Natural killer cell (primary cell): ENCODE measurements at regions not wholly inside any gene's neighbourhood (a gene's known extent, or its start where the extent isn't known, plus 50 kb on each side); places are given as distances from the start of the nearest gene placed in this dataset.

ENCODE experiments used
- ATAC-seq, 3 donors: fragments of 150-1000 bp in 2 of 3; fragments of 200-7000 bp in 1 of 3; cut with Tn5 transposase; 1 replicate in 1 of 3; 2 replicates in 2 of 3; pipeline ENCODE4 v1.10.0; 2021; ENCODE audit warnings: mild to moderate bottlenecking in 2 of 3, moderate library complexity in 2 of 3
- DNase-seq, 2 donors: peaks; one replicate each; pipeline versions ENCODE4 v3.0.0 to v3.0.0-alpha.2; 2013 to 2021; ENCODE audit warnings: mixed read lengths in 1 of 2
- H3K27ac ChIP-seq: one replicate; pipeline ENCODE4 v1.5.1; 2013; ENCODE audit warnings: mild to moderate bottlenecking, low read length
- H3K27me3 ChIP-seq: one replicate; pipeline ENCODE4 v1.6.1; 2013; ENCODE audit warnings: low read length; ENCODE audit not compliant: control insufficient read depth, insufficient read depth
- H3K36me3 ChIP-seq: one replicate; pipeline ENCODE4 v1.6.1; 2013; ENCODE audit warnings: low read length; ENCODE audit not compliant: control insufficient read depth, insufficient read depth
- H3K4me1 ChIP-seq: one replicate; pipeline ENCODE4 v1.6.1; 2013; ENCODE audit warnings: low read length; ENCODE audit not compliant: control insufficient read depth, insufficient read depth
- H3K4me3 ChIP-seq: one replicate; pipeline ENCODE4 v1.5.1; 2013; ENCODE audit warnings: low read length
- H3K9me3 ChIP-seq: one replicate; pipeline ENCODE4 v1.6.1; 2013; ENCODE audit warnings: low read length; ENCODE audit not compliant: control insufficient read depth, insufficient read depth
- H3K27ac Mint-ChIP-seq, 2 donors: one replicate each; pipeline ENCODE4 v1.8.0; 2022; ENCODE audit warnings: mild to moderate bottlenecking in 2 of 2, mixed read lengths in 2 of 2, moderate library complexity in 1 of 2
- H3K27me3 Mint-ChIP-seq, 2 donors: one replicate each; pipeline ENCODE4 v1.8.0; 2022; ENCODE audit warnings: low read depth in 2 of 2, mixed read lengths in 2 of 2
- H3K36me3 Mint-ChIP-seq: one replicate; pipeline ENCODE4 v1.8.0; 2022; ENCODE audit warnings: mixed read lengths
- H3K4me1 Mint-ChIP-seq, 2 donors: one replicate each; pipeline ENCODE4 v1.8.0; 2022; ENCODE audit warnings: mixed read lengths in 2 of 2
- H3K4me3 Mint-ChIP-seq: one replicate; pipeline ENCODE4 v1.8.0; 2022; ENCODE audit warnings: mild to moderate bottlenecking, moderate library complexity, mixed read lengths
- H3K9me3 Mint-ChIP-seq, 2 donors: one replicate each; pipeline ENCODE4 v1.8.0; 2022; ENCODE audit warnings: mixed read lengths in 2 of 2
- CTCF ChIP-seq: fragments of 200-600 bp; IDR thresholded peaks from one replicate; pipeline ENCODE4 v1.8.0; 2022; ENCODE audit warnings: antibody characterized with exemption
- whole genome bisulfite sequencing: methylation state at CpG from one replicate; pipeline ENCODE4 v1.1.7; 2013; ENCODE audit warnings: missing lambda C conversion rate; ENCODE audit not compliant: insufficient coverage; 5-methylcytosine and 5-hydroxymethylcytosine counted together
- intact Hi-C: fragments of 100-400 bp; cut with micrococcal nuclease; formaldehyde crosslinking; loops from one replicate; pipeline ENCODE4 v1.14.2; 2022

GRCh38 chr17:37848690-37849616 lies 75.3 kb upstream of the TBC1D3K start:
- H3K4me1 Mint-ChIP-seq, result peaks cover 22 to 38% of the 10 kb centered on the region in 2 donors
- Histone ChIP-seq H3K9me3 (no peaks in the 10 kb centered on the region), H3K4me3 (no peak overlapping the region), H3K36me3 (no peaks in the 10 kb centered on the region), H3K27me3 (no peaks in the 10 kb centered on the region), H3K4me1 (peaks cover 35% of the 10 kb centered on the region), H3K27ac (no peak overlapping the region)
- no peaks in the 10 kb centered on the region for H3K9me3 Mint-ChIP-seq
- no peak for TF ChIP-seq CTCF
- H3K36me3 Mint-ChIP-seq, result no peaks in the 10 kb centered on the region
- WGBS, result 78% methylated on average over 13 of the region's 15 CpGs
- H3K27me3 Mint-ChIP-seq, result no peaks in the 10 kb centered on the region
- H3K27ac Mint-ChIP-seq, result peak overlapping the region; percentile 56 to 76
- H3K4me3 Mint-ChIP-seq, result no peak overlapping the region
- ATAC-seq (peak; percentile 51 to 69 (median 59)), DNase-seq (peak in 1 of 2 donors; percentile 19)
- intact Hi-C loops, result no loop called here

GRCh38 chr17:37847811-37848331 lies 76.3 kb upstream of the TBC1D3K start:
- intact Hi-C loops, result no loop called here
- 73% methylated on average over 9 of the region's 12 CpGs for WGBS
- peaks cover 41% of the 10 kb centered on the region for H3K4me1 ChIP-seq
- Mint-ChIP-seq H3K4me1 (peaks cover 21 to 37% of the 10 kb centered on the region in 2 donors), H3K27ac (no peak overlapping the region), H3K4me3 (no peak overlapping the region), H3K9me3 (no peaks in the 10 kb centered on the region), H3K36me3 (no peaks in the 10 kb centered on the region), H3K27me3 (no peaks in the 10 kb centered on the region)
- ATAC-seq (peak; percentile 27 to 54 (median 28)), DNase-seq (no peak)
- H3K27me3 ChIP-seq, result no peaks in the 10 kb centered on the region
- no peak for TF ChIP-seq CTCF
- H3K36me3 ChIP-seq, result no peaks in the 10 kb centered on the region
- no peaks in the 10 kb centered on the region for H3K9me3 ChIP-seq
- H3K27ac ChIP-seq, result no peak overlapping the region
- H3K4me3 ChIP-seq, result no peak overlapping the region

DNA sequence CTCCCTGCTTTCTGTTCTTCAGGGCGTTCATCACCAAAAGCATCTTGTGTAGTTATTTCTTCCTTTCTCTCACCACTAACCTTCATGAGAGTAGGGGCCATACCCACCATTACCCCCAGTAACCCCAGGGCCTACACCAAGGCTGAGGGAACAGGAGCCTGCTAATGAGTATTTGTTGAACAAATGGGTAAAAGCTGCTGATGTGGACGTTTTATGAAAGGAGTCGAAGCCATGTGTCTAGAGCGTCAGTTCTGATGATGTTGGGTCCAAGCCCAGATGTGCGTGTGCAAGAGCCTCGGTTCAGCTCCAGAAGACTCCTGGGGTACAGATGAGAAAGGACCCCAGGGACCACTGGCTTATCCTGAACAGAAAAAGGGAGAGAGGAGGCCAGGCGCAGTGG lies 77.1 kb upstream of the TBC1D3K start:
- peaks cover 21 to 37% of the 10 kb centered on the region in 2 donors for H3K4me1 Mint-ChIP-seq
- no peaks in the 10 kb centered on the region for H3K9me3 Mint-ChIP-seq
- H3K4me3 Mint-ChIP-seq, result no peak overlapping the region
- no peaks in the 10 kb centered on the region for H3K36me3 Mint-ChIP-seq
- intact Hi-C loops, result no loop called here
- Histone ChIP-seq H3K27ac (no peak overlapping the region), H3K27me3 (no peaks in the 10 kb centered on the region), H3K4me1 (peaks cover 41% of the 10 kb centered on the region), H3K4me3 (no peak overlapping the region), H3K36me3 (no peaks in the 10 kb centered on the region), H3K9me3 (no peaks in the 10 kb centered on the region)
- no peaks in the 10 kb centered on the region for H3K27me3 Mint-ChIP-seq
- H3K27ac Mint-ChIP-seq, result peak overlapping the region in 1 of 2 donors; percentile 23
- no peak for ATAC-seq
- TF ChIP-seq CTCF, result no peak
- WGBS, result 81% methylated on average over 7 of the region's 7 CpGs
- no peak for DNase-seq
